ENCODE measurements at regions not wholly inside any gene's neighbourhood (a gene's known extent, or its start where the extent isn't known, plus 50 kb on each side); places are given as distances from the start of the nearest gene placed in this dataset.

GRCh38 chr2:111702804-111703196 is 181.2 kb downstream of the ANAPC1 start:
- no peak for TF ChIP-seq CTCF (IDR thresholded peaks at IDR 0.05; ENCODE audit: control insufficient read depth, insufficient read depth, low read depth, low read length, missing control alignments)
- H3K4me3 ChIP-seq (ENCODE audit: control insufficient read depth, low read depth, low read length), result no peak overlapping the region
- no peak for DNase-seq (ENCODE audit: low read depth)

GRCh38 chr2:111703759-111704158 is 180.2 kb downstream of the ANAPC1 start:
- no peak for DNase-seq (ENCODE audit: low read depth)
- no peak for TF ChIP-seq CTCF (IDR thresholded peaks at IDR 0.05; ENCODE audit: control insufficient read depth, insufficient read depth, low read depth, low read length, missing control alignments)
- H3K4me3 ChIP-seq (ENCODE audit: control insufficient read depth, low read depth, low read length), result no peak overlapping the region

- DNase-seq (ENCODE audit: low read depth), result no peak
- H3K4me3 ChIP-seq (ENCODE audit: control insufficient read depth, low read depth, low read length), result no peak overlapping the region
- no peak for TF ChIP-seq CTCF (IDR thresholded peaks at IDR 0.05; ENCODE audit: control insufficient read depth, insufficient read depth, low read depth, low read length, missing control alignments)
These were observed 179.7 kb downstream of the ANAPC1 start for GRCh38 chr2:111704246-111704645.

GRCh38 chr2:111705239-111705638 is 178.8 kb downstream of the ANAPC1 start:
- H3K4me3 ChIP-seq (ENCODE audit: control insufficient read depth, low read depth, low read length), result no peak overlapping the region
- no peak for TF ChIP-seq CTCF (IDR thresholded peaks at IDR 0.05; ENCODE audit: control insufficient read depth, insufficient read depth, low read depth, low read length, missing control alignments)

GRCh38 chr2:111705711-111706336 is 178.2 kb downstream of the ANAPC1 start:
- no peak overlapping the region for H3K4me3 ChIP-seq (ENCODE audit: control insufficient read depth, low read depth, low read length)
- TF ChIP-seq CTCF (IDR thresholded peaks at IDR 0.05; ENCODE audit: control insufficient read depth, insufficient read depth, low read depth, low read length, missing control alignments), result no peak
- DNase-seq (ENCODE audit: low read depth), result no peak

More at GRCh38 chr2:111705239-111705638, 178.8 kb downstream of the ANAPC1 start:
- DNase-seq (ENCODE audit: low read depth), result no peak

- no peak for DNase-seq (ENCODE audit: low read depth)
- H3K4me3 ChIP-seq (ENCODE audit: control insufficient read depth, low read depth, low read length), result no peak overlapping the region
- TF ChIP-seq CTCF (IDR thresholded peaks at IDR 0.05; ENCODE audit: control insufficient read depth, insufficient read depth, low read depth, low read length, missing control alignments), result no peak
These were observed 177.5 kb downstream of the ANAPC1 start for GRCh38 chr2:111706481-111707001.

Measured in AG09309 (cell line).